Spleen (tissue), 11 donors: ENCODE measurements at regions not wholly inside any gene's neighbourhood (a gene's known extent, or its start where the extent isn't known, plus 50 kb on each side); places are given as distances from the start of the nearest gene placed in this dataset.

ENCODE experiments used
- DNase-seq: peaks from one replicate; pipeline ENCODE4 v3.0.0-alpha.2; 2020
- H3K27ac ChIP-seq, 8 donors: fragments of 200-600 bp; sonication (generic) in 7 of 8; 1 replicate in 4 of 8; 2 replicates in 4 of 8; pipeline versions ENCODE4 v1.5.0 to v1.8.0; 2016 to 2021; ENCODE audit warnings: inconsistent platforms in 4 of 8, mild to moderate bottlenecking in 4 of 8, moderate library complexity in 1 of 8
- H3K27me3 ChIP-seq, 7 donors: fragments of 200-600 bp; sonication (generic) in 6 of 7; replicated peaks in 1 of 7; 1 replicate in 4 of 7; 2 replicates in 3 of 7; pipeline versions ENCODE4 v1.5.0 to v1.8.0; 2016 to 2021; ENCODE audit warnings: inconsistent platforms in 3 of 7, mild to moderate bottlenecking in 1 of 7
- H3K36me3 ChIP-seq, 6 donors: fragments of 200-600 bp; sonication (generic) in 5 of 6; 1 replicate in 4 of 6; 2 replicates in 2 of 6; pipeline versions ENCODE4 v1.5.0 to v1.8.0; 2016 to 2021; ENCODE audit warnings: inconsistent platforms in 2 of 6
- H3K4me1 ChIP-seq, 6 donors: fragments of 200-600 bp; sonication (generic) in 5 of 6; 1 replicate in 3 of 6; 2 replicates in 3 of 6; pipeline versions ENCODE4 v1.5.0 to v1.8.0; 2016 to 2021; ENCODE audit warnings: inconsistent platforms in 3 of 6
- H3K4me3 ChIP-seq, 8 donors: fragments of 200-600 bp; sonication (generic) in 7 of 8; 1 replicate in 4 of 8; 2 replicates in 4 of 8; pipeline versions ENCODE4 v1.5.0 to v1.8.0; 2016 to 2021; ENCODE audit warnings: inconsistent platforms in 4 of 8, mild to moderate bottlenecking in 4 of 8, moderate library complexity in 2 of 8
- H3K9me3 ChIP-seq, 8 donors: fragments of 200-600 bp; sonication (generic) in 7 of 8; 1 replicate in 4 of 8; 2 replicates in 4 of 8; pipeline versions ENCODE4 v1.5.0 to v1.8.0; 2016 to 2021; ENCODE audit warnings: inconsistent platforms in 4 of 8
- POLR2A ChIP-seq, 3 donors: fragments of 450-650 bp; IDR thresholded peaks; one replicate each; pipeline ENCODE4 v1.5.1; 2017; ENCODE audit warnings: antibody characterized with exemption in 3 of 3, mild to moderate bottlenecking in 1 of 3
- POLR2AphosphoS5 ChIP-seq, 3 donors: sonication (generic); formaldehyde crosslinking; IDR thresholded peaks; one replicate each; pipeline ENCODE4 v1.5.1; 2017; ENCODE audit warnings: antibody characterized with exemption in 3 of 3
- WGBS, 5 donors: extraction: QIAGEN DNeasy Blood & Tissue Kit in 3 of 5; methylation state at CpG; one replicate each; pipeline versions ENCODE4 v1.1.5 to v1.1.7; 2013 to 2018; 5-methylcytosine and 5-hydroxymethylcytosine counted together
- intact Hi-C: fragments of 100-400 bp; cut with DNase I; formaldehyde crosslinking; loops from one replicate; pipeline ENCODE4 v1.15.0; 2023; ENCODE audit warnings: low total_unique reads
- TF ChIP-seq, protein P1 (sequence below), 11 experiments: fragments of 200-600 bp in 7 of 11; fragments of 450-650 bp in 4 of 11; sonication (generic) in 4 of 11; IDR thresholded peaks in 8 of 11; conservative IDR thresholded peaks in 3 of 11; 1 replicate in 7 of 11; 2 replicates in 4 of 11; pipeline versions ENCODE4 v1.4.0 to v1.8.0; 2016 to 2021; ENCODE audit warnings: antibody characterized with exemption in 11 of 11, inconsistent platforms in 4 of 11, mild to moderate bottlenecking in 1 of 11
- donor health status: healthy with polysubstance abuse.
- donor health status: DM: no; HTN: no; CAD: no; lungs with moderate emphysema.
- donor health status: DM: no; HTN: no; CAD: no.
- donor health status: Bipolar disorder and iron deficiency.
- donor health status: healthy.
- donor health status: DM: no; HTN: no; CAD: no.
- donor health status: DM: yes; HTN: yes; CAD: no.

DNA sequence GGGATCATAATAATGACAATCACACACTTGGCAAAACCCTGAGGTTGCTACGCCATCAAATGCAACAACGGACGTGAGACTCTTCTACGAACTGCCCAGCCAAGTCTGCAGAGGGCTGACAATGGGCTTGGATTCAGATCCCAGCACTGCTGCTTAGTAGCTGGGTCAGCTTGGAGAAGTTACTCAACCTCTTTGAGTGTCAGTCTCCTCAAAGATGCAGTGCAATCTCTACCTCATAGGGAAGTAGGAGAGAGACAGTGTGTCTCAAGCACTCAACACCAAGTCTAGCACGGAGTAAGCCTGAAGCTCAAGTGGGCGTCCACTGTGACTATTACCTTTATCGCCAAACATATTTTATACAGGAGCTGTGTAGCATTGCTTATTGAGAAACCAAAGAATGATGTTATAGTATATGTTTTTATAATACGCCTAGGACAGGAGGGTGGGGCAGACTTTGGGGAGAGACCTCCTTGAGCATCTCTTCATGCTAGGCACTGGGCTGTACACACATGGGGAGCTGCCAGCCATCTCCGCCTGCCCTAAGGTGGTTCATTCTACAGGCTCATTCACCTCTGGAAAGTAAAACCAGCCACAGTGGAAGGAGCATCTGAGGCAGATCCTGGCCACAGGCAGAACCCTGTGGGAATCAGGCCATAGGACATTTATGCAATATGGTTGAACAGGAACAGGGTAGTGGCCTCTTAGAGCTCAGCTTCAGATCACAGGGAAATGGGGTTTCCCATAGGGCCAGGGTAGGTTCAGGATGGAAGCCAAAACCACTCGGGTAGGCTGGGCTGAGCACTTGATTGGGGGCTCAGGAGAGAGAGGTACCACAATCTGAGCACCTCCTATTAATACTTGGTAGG, 160.2 kb downstream of the MRPL14 start:
- whole genome bisulfite sequencing, 5 donors, result 82 to 92% (median 85%) methylated on average over 10 of the region's 10 CpGs
- no peak for DNase-seq
- H3K36me3 ChIP-seq, result no peaks in the 10 kb centered on the region
- TF ChIP-seq, protein P1, sequence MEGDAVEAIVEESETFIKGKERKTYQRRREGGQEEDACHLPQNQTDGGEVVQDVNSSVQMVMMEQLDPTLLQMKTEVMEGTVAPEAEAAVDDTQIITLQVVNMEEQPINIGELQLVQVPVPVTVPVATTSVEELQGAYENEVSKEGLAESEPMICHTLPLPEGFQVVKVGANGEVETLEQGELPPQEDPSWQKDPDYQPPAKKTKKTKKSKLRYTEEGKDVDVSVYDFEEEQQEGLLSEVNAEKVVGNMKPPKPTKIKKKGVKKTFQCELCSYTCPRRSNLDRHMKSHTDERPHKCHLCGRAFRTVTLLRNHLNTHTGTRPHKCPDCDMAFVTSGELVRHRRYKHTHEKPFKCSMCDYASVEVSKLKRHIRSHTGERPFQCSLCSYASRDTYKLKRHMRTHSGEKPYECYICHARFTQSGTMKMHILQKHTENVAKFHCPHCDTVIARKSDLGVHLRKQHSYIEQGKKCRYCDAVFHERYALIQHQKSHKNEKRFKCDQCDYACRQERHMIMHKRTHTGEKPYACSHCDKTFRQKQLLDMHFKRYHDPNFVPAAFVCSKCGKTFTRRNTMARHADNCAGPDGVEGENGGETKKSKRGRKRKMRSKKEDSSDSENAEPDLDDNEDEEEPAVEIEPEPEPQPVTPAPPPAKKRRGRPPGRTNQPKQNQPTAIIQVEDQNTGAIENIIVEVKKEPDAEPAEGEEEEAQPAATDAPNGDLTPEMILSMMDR (IDR thresholded peaks at IDR 0.05 in 8 of 11, conservative IDR thresholded peaks at IDR 0.05 in 3 of 11), result no peak
- no peak for TF ChIP-seq POLR2A (IDR thresholded peaks at IDR 0.05)
- TF ChIP-seq POLR2AphosphoS5 (IDR thresholded peaks at IDR 0.05), result no peak
- H3K27ac ChIP-seq, result no peak overlapping the region
- intact Hi-C loops, result no loop called here
- no peak overlapping the region for H3K4me3 ChIP-seq
- peaks cover 0 to 38% (median 0%) of the 10 kb centered on the region in 7 donors for H3K27me3 ChIP-seq
- H3K9me3 ChIP-seq, result no peaks in the 10 kb centered on the region
- H3K4me1 ChIP-seq, result peaks cover 0 to 17% (median 4%) of the 10 kb centered on the region in 6 donors

DNA sequence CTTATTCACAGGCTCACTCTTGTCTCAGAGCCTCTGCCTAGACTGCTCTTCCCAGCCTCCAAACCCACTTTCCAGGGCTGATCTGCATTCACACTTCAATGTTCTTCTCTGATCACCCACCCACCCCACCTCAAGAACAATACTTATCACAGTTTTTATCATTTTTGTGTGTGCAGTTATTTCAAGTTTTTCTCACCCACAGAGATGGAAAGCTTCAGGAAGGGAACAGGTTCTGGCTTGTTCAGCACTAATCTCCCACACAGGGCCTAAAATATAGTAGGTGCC, 160.9 kb downstream of the MRPL14 start:
- H3K27me3 ChIP-seq, result peaks cover 0 to 38% (median 0%) of the 10 kb centered on the region in 7 donors
- intact Hi-C loops, result no loop called here
- TF ChIP-seq, protein P1 (IDR thresholded peaks at IDR 0.05 in 8 of 11, conservative IDR thresholded peaks at IDR 0.05 in 3 of 11), result no peak
- TF ChIP-seq POLR2AphosphoS5 (IDR thresholded peaks at IDR 0.05) (no peak), POLR2A (IDR thresholded peaks at IDR 0.05) (no peak)
- H3K4me3 ChIP-seq, result no peak overlapping the region
- H3K36me3 ChIP-seq, result no peaks in the 10 kb centered on the region
- no peaks in the 10 kb centered on the region for H3K9me3 ChIP-seq
- no peak overlapping the region for H3K27ac ChIP-seq
- no peak for DNase-seq
- peaks cover 0 to 11% (median 3%) of the 10 kb centered on the region in 6 donors for H3K4me1 ChIP-seq

DNA sequence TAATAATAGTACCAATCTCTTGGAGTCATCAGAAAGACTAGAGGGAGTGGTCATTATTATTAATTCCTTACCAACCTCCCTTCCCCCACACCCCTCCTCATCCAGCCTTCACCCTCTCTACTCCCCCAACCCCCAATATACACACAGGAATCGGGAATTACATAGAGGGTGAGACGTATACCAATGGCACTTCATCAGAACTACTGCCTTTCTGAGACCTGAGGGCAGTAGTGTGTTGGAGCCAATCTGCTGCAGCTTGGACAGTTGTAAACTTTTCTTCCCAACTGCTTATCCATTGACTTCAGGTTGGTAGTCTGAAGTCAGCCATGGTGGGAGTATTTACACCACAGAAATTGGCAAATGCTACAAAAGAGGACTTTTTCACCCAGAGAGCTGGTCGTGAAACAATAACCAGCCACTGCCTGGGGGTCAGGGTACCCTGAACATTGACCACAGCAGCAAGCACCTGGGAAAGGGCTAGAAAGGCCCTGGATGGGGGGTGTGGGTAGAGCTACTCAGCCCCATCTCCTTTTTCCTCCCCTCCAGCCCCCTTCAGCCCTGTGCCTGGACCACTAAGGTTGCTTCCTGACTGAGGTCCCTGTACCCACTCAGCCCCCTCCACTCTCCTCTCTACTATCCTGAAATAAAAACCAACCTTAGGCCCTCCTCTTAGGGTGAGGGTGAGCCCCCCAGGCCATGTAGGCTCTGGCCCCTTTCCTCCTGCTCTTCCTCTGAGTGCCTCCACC, 161.5 kb downstream of the MRPL14 start:
- no peaks in the 10 kb centered on the region for H3K36me3 ChIP-seq
- no peak overlapping the region for H3K27ac ChIP-seq
- WGBS, 5 donors, result 82 to 93% (median 88%) methylated on average over 3 of the region's 3 CpGs
- TF ChIP-seq POLR2AphosphoS5 (IDR thresholded peaks at IDR 0.05) (no peak), POLR2A (IDR thresholded peaks at IDR 0.05) (no peak)
- TF ChIP-seq, protein P1 (IDR thresholded peaks at IDR 0.05 in 8 of 11, conservative IDR thresholded peaks at IDR 0.05 in 3 of 11), result no peak
- H3K9me3 ChIP-seq, result no peaks in the 10 kb centered on the region
- H3K4me3 ChIP-seq, result no peak overlapping the region
- intact Hi-C loops, result no loop called here
- H3K4me1 ChIP-seq, result peaks cover 0 to 11% (median 3%) of the 10 kb centered on the region in 6 donors
- DNase-seq, result no peak
- H3K27me3 ChIP-seq, result peaks cover 0 to 38% (median 0%) of the 10 kb centered on the region in 7 donors
